ENCODE measurements at regions not wholly inside any gene's neighbourhood (a gene's known extent, or its start where the extent isn't known, plus 50 kb on each side); places are given as distances from the start of the nearest gene placed in this dataset.
A peak's percentile ranks its signal among the peaks of the same experiment; 100 is the strongest.
"Not testable (repeated sequence)": the region's sequence is repeated elsewhere in the genome, so short reads cannot be mapped to it uniquely, and the experiment has no call there.

- TF ChIP-seq CTCF (IDR thresholded peaks at IDR 0.05 in 8 of 11, conservative IDR thresholded peaks at IDR 0.05 in 3 of 11) = no peak
- TF ChIP-seq POLR2A (IDR thresholded peaks at IDR 0.05) = no peak
- TF ChIP-seq POLR2AphosphoS5 (IDR thresholded peaks at IDR 0.05) = no peak
- no peak overlapping the region for H3K4me3 ChIP-seq
- 80 to 97% (median 85%) methylated on average over 3 of the region's 3 CpGs for WGBS, 5 donors
Measured at GRCh38 chr6:159639721-159640120, 53.3 kb downstream of the SOD2 start.

GRCh38 chr6:159633196-159633595 lies 59.8 kb downstream of the SOD2 start:
- H3K27me3 ChIP-seq (replicated peaks in 1 of 7) = no peaks in the 10 kb centered on the region
- no peaks in the 10 kb centered on the region for H3K4me1 ChIP-seq
- H3K36me3 ChIP-seq = peaks cover 0 to 6% (median 0%) of the 10 kb centered on the region in 6 donors
- no peak overlapping the region for H3K27ac ChIP-seq
- WGBS, 5 donors = 70 to 72% (median 72%) methylated on average over 5 of the region's 5 CpGs
- intact Hi-C loops (cut with DNase I; ENCODE audit: low total_unique reads) = no loop called here
- H3K4me3 ChIP-seq = no peak overlapping the region
- DNase-seq = no peak
- TF ChIP-seq CTCF (IDR thresholded peaks at IDR 0.05 in 8 of 11, conservative IDR thresholded peaks at IDR 0.05 in 3 of 11) (peak in 4 of 11 experiments; percentile 16 to 36 (median 28)), POLR2AphosphoS5 (IDR thresholded peaks at IDR 0.05) (no peak)
- H3K9me3 ChIP-seq = peaks cover 0 to 6% (median 0%) of the 10 kb centered on the region in 8 donors

More at GRCh38 chr6:159639721-159640120, 53.3 kb downstream of the SOD2 start:
- H3K27ac ChIP-seq = no peak overlapping the region
- H3K4me1 ChIP-seq = no peaks in the 10 kb centered on the region
- no peaks in the 10 kb centered on the region for H3K27me3 ChIP-seq (replicated peaks in 1 of 7)
- intact Hi-C loops (cut with DNase I; ENCODE audit: low total_unique reads) = no loop called here
- no peaks in the 10 kb centered on the region for H3K36me3 ChIP-seq
- peaks cover 0 to 19% (median 0%) of the 10 kb centered on the region in 8 donors for H3K9me3 ChIP-seq
- no peak for DNase-seq

GRCh38 chr6:159631886-159632285 lies 61.2 kb downstream of the SOD2 start:
- H3K36me3 ChIP-seq = peaks cover 0 to 6% (median 0%) of the 10 kb centered on the region in 6 donors
- no peaks in the 10 kb centered on the region for H3K4me1 ChIP-seq
- H3K9me3 ChIP-seq = no peaks in the 10 kb centered on the region
- WGBS, 5 donors = 92 to 96% (median 94%) methylated on average over 5 of the region's 5 CpGs
- H3K4me3 ChIP-seq = no peak overlapping the region
- intact Hi-C loops (cut with DNase I; ENCODE audit: low total_unique reads) = no loop called here
- no peak overlapping the region for H3K27ac ChIP-seq
- DNase-seq = no peak
- TF ChIP-seq POLR2AphosphoS5 (IDR thresholded peaks at IDR 0.05) (no peak), CTCF (IDR thresholded peaks at IDR 0.05 in 8 of 11, conservative IDR thresholded peaks at IDR 0.05 in 3 of 11) (no peak), POLR2A (IDR thresholded peaks at IDR 0.05) (no peak)
- no peaks in the 10 kb centered on the region for H3K27me3 ChIP-seq (replicated peaks in 1 of 7)

- no peak for DNase-seq
- Histone ChIP-seq H3K36me3 (peaks cover 0 to 6% (median 0%) of the 10 kb centered on the region in 6 donors), H3K4me3 (no peak overlapping the region), H3K27me3 (replicated peaks in 1 of 7) (no peaks in the 10 kb centered on the region), H3K27ac (no peak overlapping the region), H3K4me1 (no peaks in the 10 kb centered on the region), H3K9me3 (no peaks in the 10 kb centered on the region)
- TF ChIP-seq CTCF (IDR thresholded peaks at IDR 0.05 in 8 of 11, conservative IDR thresholded peaks at IDR 0.05 in 3 of 11) (no peak), POLR2AphosphoS5 (IDR thresholded peaks at IDR 0.05) (no peak), POLR2A (IDR thresholded peaks at IDR 0.05) (no peak)
- intact Hi-C loops (cut with DNase I; ENCODE audit: low total_unique reads) = no loop called here
- 89 to 98% (median 94%) methylated on average over 2 of the region's 2 CpGs for WGBS, 5 donors
Measured at GRCh38 chr6:159627939-159628338, 65.1 kb downstream of the SOD2 start.

- WGBS, 5 donors = 84 to 97% (median 90%) methylated on average over 5 of the region's 5 CpGs
- intact Hi-C loops (cut with DNase I; ENCODE audit: low total_unique reads); DNase-seq; H3K4me3 ChIP-seq; H3K9me3 ChIP-seq; H3K27me3 ChIP-seq (replicated peaks in 1 of 7); H3K27ac ChIP-seq; H3K4me1 ChIP-seq; H3K36me3 ChIP-seq: not testable (repeated sequence)
Measured at GRCh38 chr6:159626506-159626905, 66.5 kb downstream of the SOD2 start.

Data from spleen (tissue), 11 donors.